Neural cell (in vitro differentiated cells): ENCODE measurements at regions not wholly inside any gene's neighbourhood (a gene's known extent, or its start where the extent isn't known, plus 50 kb on each side); places are given as distances from the start of the nearest gene placed in this dataset.

Experiments
- H2AFZ ChIP-seq: fragments of 200-600, 300-800 bp; sonication (generic), shearing (Covaris generic); 2 replicates; pipeline ENCODE4 v1.6.0; 2014; ENCODE audit warnings: low read depth, mild to moderate bottlenecking, antibody characterized with exemption, low read length, moderate library complexity
- H3F3A ChIP-seq: fragments of 200-600 bp; shearing (Covaris generic); 2 replicates; pipeline ENCODE4 v1.6.1; 2016; ENCODE audit warnings: mild to moderate bottlenecking, moderate library complexity, mixed read lengths, antibody characterized with exemption, low read length; ENCODE audit not compliant: insufficient read depth, poor library complexity, severe bottlenecking
- H3K27ac ChIP-seq: fragments of 200-600, 300-800 bp; sonication (generic), shearing (Covaris generic); 2 replicates; pipeline ENCODE4 v1.5.1; 2014; ENCODE audit warnings: mild to moderate bottlenecking, low read length, moderate library complexity
- H3K27me3 ChIP-seq: fragments of 300-800, 200-600 bp; sonication (generic), shearing (Covaris generic); 2 replicates; pipeline ENCODE4 v1.6.0; 2014; ENCODE audit warnings: mild to moderate bottlenecking, low read depth, low read length, moderate library complexity; ENCODE audit not compliant: insufficient read depth
- H3K36me3 ChIP-seq: fragments of 300-800, 200-600 bp; sonication (generic), shearing (Covaris generic); 2 replicates; pipeline ENCODE4 v1.5.1; 2014; ENCODE audit warnings: mild to moderate bottlenecking, antibody characterized with exemption, low read length, moderate library complexity; ENCODE audit not compliant: insufficient read depth
- H3K4me2 ChIP-seq: fragments of 300-800, 200-600 bp; sonication (generic), shearing (Covaris generic); 2 replicates; pipeline ENCODE4 v1.6.0; 2014; ENCODE audit warnings: mild to moderate bottlenecking, low read length
- H3K4me3 ChIP-seq: fragments of 300-800, 200-600 bp; sonication (generic), shearing (Covaris generic); 2 replicates; pipeline ENCODE4 v1.5.1; 2014; ENCODE audit warnings: mild to moderate bottlenecking, low read length, moderate library complexity
- H3K79me2 ChIP-seq: fragments of 200-600 bp; shearing (Covaris generic); replicated peaks from 2 replicates; pipeline ENCODE4 v1.6.0; 2014; ENCODE audit warnings: mild to moderate bottlenecking, low read length, moderate library complexity; ENCODE audit not compliant: insufficient read depth
- H3K9ac ChIP-seq: fragments of 300-800, 200-600 bp; sonication (generic), shearing (Covaris generic); 2 replicates; pipeline ENCODE4 v1.6.1; 2016; ENCODE audit warnings: mild to moderate bottlenecking, low read length, mixed read lengths
- H3K9me2 ChIP-seq: fragments of 200-600 bp; shearing (Covaris generic); 2 replicates; pipeline ENCODE4 v1.6.1; 2016; ENCODE audit warnings: mild to moderate bottlenecking, low read length, mixed read lengths; ENCODE audit not compliant: insufficient read depth
- H3K9me3 ChIP-seq: fragments of 200-600, 300-800 bp; sonication (generic), shearing (Covaris generic); 2 replicates; pipeline ENCODE4 v1.6.1; 2016; ENCODE audit warnings: mild to moderate bottlenecking, mixed run types, low read length, moderate library complexity, mixed read lengths
- H4K20me1 ChIP-seq: fragments of 200-600 bp; shearing (Covaris generic); 2 replicates; pipeline ENCODE4 v1.6.1; 2016; ENCODE audit warnings: mild to moderate bottlenecking, mixed run types; ENCODE audit not compliant: insufficient read depth
- CTCF ChIP-seq: fragments of 450-650 bp; IDR thresholded peaks from 2 replicates; pipeline ENCODE4 v1.5.1; 2014; ENCODE audit warnings: antibody characterized with exemption, mild to moderate bottlenecking, moderate library complexity; ENCODE audit not compliant: poor library complexity, severe bottlenecking
- EP300 ChIP-seq: fragments of 450-650 bp; conservative IDR thresholded peaks from 2 replicates; pipeline ENCODE4 v1.6.1; 2014; ENCODE audit warnings: antibody characterized with exemption, mild to moderate bottlenecking, moderate library complexity; ENCODE audit not compliant: poor library complexity, severe bottlenecking
- EZH2 ChIP-seq: fragments of 200-600, 300-800 bp; shearing (Covaris generic), sonication (generic); IDR thresholded peaks from 2 replicates; pipeline ENCODE4 v1.6.1; 2014; ENCODE audit warnings: antibody characterized with exemption, low read length, borderline replicate concordance, mild to moderate bottlenecking; ENCODE audit not compliant: insufficient read depth, poor library complexity, severe bottlenecking
- MXI1 ChIP-seq: fragments of 450-650 bp; conservative IDR thresholded peaks from 2 replicates; pipeline ENCODE4 v1.6.1; 2014; ENCODE audit warnings: antibody characterized with exemption, mild to moderate bottlenecking; ENCODE audit not compliant: poor library complexity, severe bottlenecking
- POLR2AphosphoS5 ChIP-seq: IDR thresholded peaks from 2 replicates; pipeline ENCODE4 v1.6.1; 2012
- RAD21 ChIP-seq: fragments of 450-650 bp; conservative IDR thresholded peaks from 2 replicates; pipeline ENCODE4 v1.6.1; 2014; ENCODE audit warnings: antibody characterized with exemption, mild to moderate bottlenecking, moderate library complexity
- SMC3 ChIP-seq: fragments of 450-650 bp; conservative IDR thresholded peaks from 2 replicates; pipeline ENCODE4 v1.6.1; 2014; ENCODE audit warnings: antibody characterized with exemption, mild to moderate bottlenecking, moderate library complexity; ENCODE audit not compliant: poor library complexity
- TAF1 ChIP-seq: IDR thresholded peaks from 2 replicates; pipeline ENCODE4 v1.6.1; 2012; ENCODE audit warnings: low read depth
- TF ChIP-seq, protein P1 (sequence below): IDR thresholded peaks from 2 replicates; pipeline ENCODE4 v1.6.1; 2012; ENCODE audit warnings: borderline replicate concordance

DNA sequence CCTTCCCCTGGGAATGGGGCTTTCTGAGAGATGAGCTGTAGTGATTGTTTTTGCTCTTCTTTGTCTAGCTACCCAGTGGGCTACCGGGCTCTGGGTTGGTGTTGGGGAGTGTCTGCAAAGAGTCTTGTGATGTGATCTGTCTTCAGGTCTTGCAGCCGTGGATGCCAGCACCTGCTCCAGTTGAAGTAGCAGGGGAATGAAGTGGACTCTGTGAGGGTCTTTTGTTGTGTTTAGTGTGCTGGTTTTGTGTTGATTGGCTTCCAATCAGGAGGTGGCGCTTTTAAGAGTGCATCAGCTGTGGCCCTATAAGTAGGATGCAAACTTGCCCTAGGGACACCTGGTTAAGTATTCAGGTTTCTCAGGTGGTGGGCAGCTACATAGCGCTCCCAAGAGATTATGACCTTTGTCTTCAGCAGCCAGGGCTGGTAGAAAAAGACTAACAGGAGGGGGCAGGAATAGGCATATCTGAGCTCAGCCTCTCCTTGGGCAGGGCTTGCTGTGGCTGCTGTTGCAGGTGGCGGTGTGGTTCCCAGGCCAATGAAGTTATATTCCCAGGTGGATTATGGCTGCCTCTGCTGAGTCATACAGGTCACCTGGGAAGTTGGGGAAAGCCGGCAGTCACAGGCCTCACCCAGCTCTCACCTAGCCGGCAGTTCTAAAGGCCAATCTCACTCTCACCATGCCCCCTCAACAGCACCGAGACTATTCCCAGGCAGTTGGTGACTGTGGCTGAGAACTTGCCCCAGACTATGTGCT is 315.7 kb upstream of the C11orf87 start:
- H3F3A ChIP-seq = no peaks in the 10 kb centered on the region
- no peak overlapping the region for H3K27ac ChIP-seq
- no peaks in the 10 kb centered on the region for H3K36me3 ChIP-seq
- TF ChIP-seq EZH2 (no peak), TAF1 (no peak), MXI1 (no peak), CTCF (no peak), POLR2AphosphoS5 (no peak), EP300 (no peak), SMC3 (no peak), RAD21 (no peak)
- TF ChIP-seq, protein P1, sequence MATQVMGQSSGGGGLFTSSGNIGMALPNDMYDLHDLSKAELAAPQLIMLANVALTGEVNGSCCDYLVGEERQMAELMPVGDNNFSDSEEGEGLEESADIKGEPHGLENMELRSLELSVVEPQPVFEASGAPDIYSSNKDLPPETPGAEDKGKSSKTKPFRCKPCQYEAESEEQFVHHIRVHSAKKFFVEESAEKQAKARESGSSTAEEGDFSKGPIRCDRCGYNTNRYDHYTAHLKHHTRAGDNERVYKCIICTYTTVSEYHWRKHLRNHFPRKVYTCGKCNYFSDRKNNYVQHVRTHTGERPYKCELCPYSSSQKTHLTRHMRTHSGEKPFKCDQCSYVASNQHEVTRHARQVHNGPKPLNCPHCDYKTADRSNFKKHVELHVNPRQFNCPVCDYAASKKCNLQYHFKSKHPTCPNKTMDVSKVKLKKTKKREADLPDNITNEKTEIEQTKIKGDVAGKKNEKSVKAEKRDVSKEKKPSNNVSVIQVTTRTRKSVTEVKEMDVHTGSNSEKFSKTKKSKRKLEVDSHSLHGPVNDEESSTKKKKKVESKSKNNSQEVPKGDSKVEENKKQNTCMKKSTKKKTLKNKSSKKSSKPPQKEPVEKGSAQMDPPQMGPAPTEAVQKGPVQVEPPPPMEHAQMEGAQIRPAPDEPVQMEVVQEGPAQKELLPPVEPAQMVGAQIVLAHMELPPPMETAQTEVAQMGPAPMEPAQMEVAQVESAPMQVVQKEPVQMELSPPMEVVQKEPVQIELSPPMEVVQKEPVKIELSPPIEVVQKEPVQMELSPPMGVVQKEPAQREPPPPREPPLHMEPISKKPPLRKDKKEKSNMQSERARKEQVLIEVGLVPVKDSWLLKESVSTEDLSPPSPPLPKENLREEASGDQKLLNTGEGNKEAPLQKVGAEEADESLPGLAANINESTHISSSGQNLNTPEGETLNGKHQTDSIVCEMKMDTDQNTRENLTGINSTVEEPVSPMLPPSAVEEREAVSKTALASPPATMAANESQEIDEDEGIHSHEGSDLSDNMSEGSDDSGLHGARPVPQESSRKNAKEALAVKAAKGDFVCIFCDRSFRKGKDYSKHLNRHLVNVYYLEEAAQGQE = no peak
- no peak overlapping the region for H3K4me3 ChIP-seq
- no peaks in the 10 kb centered on the region for H3K27me3 ChIP-seq
- H3K79me2 ChIP-seq = no peaks in the 10 kb centered on the region
- no peak overlapping the region for H2AFZ ChIP-seq
- H3K4me2 ChIP-seq = no peak overlapping the region
- H4K20me1 ChIP-seq = no peaks in the 10 kb centered on the region
- no peaks in the 10 kb centered on the region for H3K9me3 ChIP-seq
- no peak overlapping the region for H3K9ac ChIP-seq
- H3K9me2 ChIP-seq = no peaks in the 10 kb centered on the region

GRCh38 chr11:109109150-109109549 is 312.8 kb upstream of the C11orf87 start:
- Histone ChIP-seq H3K9ac (no peak overlapping the region), H3K27me3 (no peaks in the 10 kb centered on the region), H3K4me2 (no peak overlapping the region), H3K4me3 (no peak overlapping the region), H3K9me3 (no peaks in the 10 kb centered on the region), H3K27ac (no peak overlapping the region), H3K36me3 (no peaks in the 10 kb centered on the region), H4K20me1 (no peaks in the 10 kb centered on the region), H3K9me2 (no peaks in the 10 kb centered on the region), H3K79me2 (no peaks in the 10 kb centered on the region), H3F3A (no peaks in the 10 kb centered on the region), H2AFZ (no peak overlapping the region)
- TF ChIP-seq POLR2AphosphoS5 (no peak), TAF1 (no peak)
